SK-N-SH (cell line): ENCODE measurements at regions not wholly inside any gene's neighbourhood (a gene's known extent, or its start where the extent isn't known, plus 50 kb on each side); places are given as distances from the start of the nearest gene placed in this dataset.

Experiments used
- CTCF ChIA-PET: fragments of 300-600, 350-600 bp; formaldehyde crosslinking; extraction: SDS; loops from one replicate; lab custom pipeline; 2021; lab: Yijun Ruan, JAX
- POLR2A ChIA-PET: fragments of 350-600 bp; sonication (Branson Sonifier 250); formaldehyde crosslinking; extraction: SDS; loops from one replicate; lab custom pipeline; 2020; ENCODE audit warnings: antibody characterized with exemption, inconsistent platforms; lab: Yijun Ruan, JAX
- DNase-seq: peaks from one replicate; pipeline ENCODE4 v3.0.0; 2012
- H2AFZ ChIP-seq: fragments of 200-600 bp; sonication (generic); 2 replicates; pipeline ENCODE4 v1.8.1; 2016; ENCODE audit warnings: antibody characterized with exemption, mild to moderate bottlenecking, low read depth
- H3F3A ChIP-seq: fragments of 200-600 bp; sonication (generic); replicated peaks from 2 replicates; pipeline ENCODE3; 2016; ENCODE audit warnings: antibody characterized with exemption, mild to moderate bottlenecking; ENCODE audit not compliant: insufficient read depth
- H3K27ac ChIP-seq, 2 experiments: fragments of 200-500 bp in 1 of 2; fragments of 200-600 bp in 1 of 2; sonication (Bioruptor generic) in 1 of 2; sonication (generic), shearing (Covaris generic) in 1 of 2; 2 replicates each; pipeline versions ENCODE4 v1.5.1 to v1.6.1; 2014 to 2016; ENCODE audit warnings: low read depth in 2 of 2, inconsistent platforms in 1 of 2, low read length in 1 of 2, mild to moderate bottlenecking in 1 of 2, mixed read lengths in 1 of 2
- H3K27me3 ChIP-seq: fragments of 200-600 bp; sonication (generic), shearing (Covaris generic); 2 replicates; pipeline ENCODE4 v1.6.1; 2016; ENCODE audit warnings: mixed run types; ENCODE audit not compliant: insufficient read depth
- H3K36me3 ChIP-seq, 2 experiments: fragments of 200-500 bp in 1 of 2; fragments of 200-600 bp in 1 of 2; sonication (Bioruptor generic) in 1 of 2; sonication (generic) in 1 of 2; replicated peaks in 1 of 2; 2 replicates each; pipeline versions ENCODE3 to v1.5.1; 2014 to 2016; ENCODE audit warnings: low read length in 1 of 2, mild to moderate bottlenecking in 1 of 2; ENCODE audit not compliant: insufficient read depth in 2 of 2, control insufficient read depth in 1 of 2
- H3K4me1 ChIP-seq, 2 experiments: fragments of 200-500 bp in 1 of 2; fragments of 200-600 bp in 1 of 2; sonication (Bioruptor generic) in 1 of 2; sonication (generic), shearing (Covaris generic) in 1 of 2; 2 replicates each; pipeline versions ENCODE4 v1.5.1 to v1.6.1; 2014 to 2016; ENCODE audit warnings: low read depth in 1 of 2, low read length in 1 of 2, mixed run types in 1 of 2; ENCODE audit not compliant: insufficient read depth in 2 of 2, control insufficient read depth in 1 of 2
- H3K4me2 ChIP-seq: fragments of 200-600 bp; sonication (generic), shearing (Covaris generic); 2 replicates; pipeline ENCODE4 v1.6.1; 2017; ENCODE audit warnings: mixed run types
- H3K4me3 ChIP-seq, 2 experiments: fragments of 200-500 bp in 1 of 2; fragments of 200-600 bp in 1 of 2; sonication (Bioruptor generic) in 1 of 2; sonication (generic), shearing (Covaris generic) in 1 of 2; 2 replicates each; pipeline versions ENCODE4 v1.5.1 to v1.8.1; 2014 to 2016; ENCODE audit warnings: low read depth in 2 of 2, inconsistent platforms in 1 of 2, low read length in 1 of 2, mild to moderate bottlenecking in 1 of 2, mixed read lengths in 1 of 2, moderate library complexity in 1 of 2
- H3K79me2 ChIP-seq: fragments of 200-600 bp; sonication (generic); 2 replicates; pipeline ENCODE4 v1.8.1; 2017; ENCODE audit warnings: mild to moderate bottlenecking; ENCODE audit not compliant: insufficient read depth
- H3K9ac ChIP-seq: fragments of 200-600 bp; sonication (generic); 2 replicates; pipeline ENCODE4 v1.6.1; 2017; ENCODE audit warnings: mixed run types
- H3K9me2 ChIP-seq: fragments of 200-600 bp; sonication (generic); 2 replicates; pipeline ENCODE4 v1.6.1; 2017; ENCODE audit warnings: mixed run types
- H3K9me3 ChIP-seq: fragments of 200-600 bp; sonication (generic); 2 replicates; pipeline ENCODE4 v1.6.1; 2017; ENCODE audit warnings: mixed run types, mild to moderate bottlenecking, moderate library complexity
- H4K20me1 ChIP-seq: fragments of 200-600 bp; sonication (generic); 2 replicates; pipeline ENCODE4 v1.6.1; 2017; ENCODE audit warnings: mild to moderate bottlenecking, mixed run types; ENCODE audit not compliant: insufficient read depth
- CHD2 ChIP-seq: fragments of 150-350 bp; IDR thresholded peaks from 2 replicates; pipeline ENCODE4 v1.6.1; 2018; ENCODE audit warnings: low read length; ENCODE audit not compliant: partially characterized antibody
- EZH2phosphoT487 ChIP-seq: fragments of 200-600 bp; sonication (generic); IDR thresholded peaks from 2 replicates; pipeline ENCODE4 v1.6.1; 2017; ENCODE audit warnings: low read depth, mixed run types, mild to moderate bottlenecking, antibody characterized with exemption, moderate library complexity, borderline replicate concordance
- FOSL2 ChIP-seq: IDR thresholded peaks from 2 replicates; pipeline ENCODE4 v1.4.0; 2012; ENCODE audit warnings: low read depth, mild to moderate bottlenecking, moderate library complexity, borderline replicate concordance
- GABPA ChIP-seq: IDR thresholded peaks from 2 replicates; pipeline ENCODE4 v1.4.0; 2012; ENCODE audit warnings: low read depth, mild to moderate bottlenecking
- GATA2 ChIP-seq: sonication (generic); formaldehyde crosslinking; IDR thresholded peaks from 2 replicates; pipeline ENCODE4 v1.5.0; 2020; ENCODE audit warnings: mild to moderate bottlenecking, missing genetic modification reagents
- JUND ChIP-seq: IDR thresholded peaks from 2 replicates; pipeline ENCODE4 v1.4.0; 2012
- MXI1 ChIP-seq: IDR thresholded peaks from 2 replicates; pipeline ENCODE4 v1.6.1; 2012; ENCODE audit warnings: mild to moderate bottlenecking, low read depth, low read length, improper control_type of control experiment
- NFIC ChIP-seq: IDR thresholded peaks from 2 replicates; pipeline ENCODE4 v1.4.0; 2012; ENCODE audit warnings: borderline replicate concordance
- NRF1 ChIP-seq: IDR thresholded peaks from 2 replicates; pipeline ENCODE4 v1.6.1; 2012; ENCODE audit warnings: low read depth, mild to moderate bottlenecking, low read length
- POLR2AphosphoS5 ChIP-seq: IDR thresholded peaks from 2 replicates; pipeline ENCODE4 v1.6.1; 2012; ENCODE audit warnings: low read depth, low read length
- RCOR1 ChIP-seq: fragments of 150-350 bp; IDR thresholded peaks from 2 replicates; pipeline ENCODE4 v1.6.1; 2017; ENCODE audit warnings: antibody characterized with exemption, low read length
- WGBS: methylation state at CpG from one replicate; pipeline ENCODE4 v1.1.6; 2017; ENCODE audit warnings: low lambda C conversion rate; 5-methylcytosine and 5-hydroxymethylcytosine counted together
- TF ChIP-seq, protein P1 (sequence below): fragments of 200-600 bp; sonication (generic); IDR thresholded peaks from 2 replicates; pipeline ENCODE4 v1.6.1; 2017; ENCODE audit warnings: antibody characterized with exemption, mild to moderate bottlenecking, moderate library complexity

DNA sequence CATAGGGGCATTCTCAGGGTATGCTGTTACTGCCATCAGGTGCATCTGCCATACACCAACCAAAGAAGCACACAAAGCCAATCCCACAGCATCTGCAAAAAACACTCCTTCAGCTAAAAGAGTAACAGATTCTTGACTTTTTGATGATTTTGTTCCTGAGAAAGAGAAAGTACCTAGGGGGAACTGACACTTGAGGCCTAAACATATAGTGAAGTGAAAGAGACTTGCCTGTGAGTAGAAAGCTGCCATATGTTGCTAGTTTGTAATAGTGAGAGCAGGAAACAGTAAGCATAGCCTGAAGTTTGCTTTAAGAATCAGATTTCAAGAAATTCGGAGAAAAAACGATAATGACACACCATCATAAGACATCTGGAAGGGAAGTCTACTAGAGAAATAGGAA lies 97.9 kb upstream of the CTSC start:
- Histone ChIP-seq H3K36me3 (no peaks in the 10 kb centered on the region), H3K9me3 (no peaks in the 10 kb centered on the region), H3K79me2 (no peaks in the 10 kb centered on the region), H3K9ac (no peak overlapping the region), H3K4me1 (no peaks in the 10 kb centered on the region), H3F3A (no peaks in the 10 kb centered on the region), H3K9me2 (no peaks in the 10 kb centered on the region), H4K20me1 (no peaks in the 10 kb centered on the region), H2AFZ (no peak overlapping the region), H3K4me3 (no peak overlapping the region), H3K27me3 (no peaks in the 10 kb centered on the region), H3K4me2 (no peak overlapping the region), H3K27ac (no peak overlapping the region)
- WGBS = 16% methylated on average over 2 of the region's 2 CpGs
- no peak for TF ChIP-seq RCOR1
- TF ChIP-seq NRF1 = no peak
- TF ChIP-seq JUND = no peak
- no peak for TF ChIP-seq GABPA
- TF ChIP-seq MXI1 = no peak
- no peak for TF ChIP-seq EZH2phosphoT487
- no peak for TF ChIP-seq GATA2 (CRISPR knock-in tag)
- TF ChIP-seq FOSL2 = no peak
- TF ChIP-seq POLR2AphosphoS5 = no peak
- ChIA-PET POLR2A (no interaction called here), CTCF (no interaction called here)
- DNase-seq = no peak

DNA sequence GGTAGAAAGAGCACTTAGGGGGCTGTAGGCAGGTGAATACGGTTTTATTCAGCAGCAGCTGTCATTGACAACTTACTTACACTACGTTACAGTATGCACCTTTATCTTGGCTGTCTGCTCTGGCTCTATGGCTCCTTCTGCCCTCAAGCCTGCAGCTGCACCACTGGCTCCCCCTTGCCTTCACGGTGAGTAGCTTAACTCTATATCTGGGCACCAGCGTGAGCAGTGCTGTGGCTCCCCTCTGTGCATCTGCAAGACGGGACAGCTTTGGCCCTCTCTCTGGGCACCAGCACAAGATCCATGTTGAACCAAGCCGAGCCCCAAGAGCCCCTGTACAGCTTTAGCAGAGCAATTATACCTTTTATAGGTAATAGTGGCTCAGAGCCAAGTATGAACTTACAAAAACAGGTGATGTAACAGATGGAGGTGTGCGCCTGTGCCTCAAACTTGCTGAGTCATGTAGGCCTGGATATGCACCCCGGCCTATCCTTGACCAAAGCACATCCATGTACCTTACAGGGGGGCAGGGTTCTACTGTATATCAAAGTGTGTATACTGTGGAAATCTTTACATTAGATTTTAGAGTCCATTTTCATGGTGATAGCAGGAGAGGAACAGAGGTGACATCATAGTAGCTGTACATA lies 96.9 kb upstream of the CTSC start:
- ChIA-PET CTCF (no interaction called here), POLR2A (no interaction called here)
- H3K4me1 ChIP-seq = no peaks in the 10 kb centered on the region
- no peaks in the 10 kb centered on the region for H3K27me3 ChIP-seq
- DNase-seq = no peak
- H3K9me2 ChIP-seq = no peaks in the 10 kb centered on the region
- H3K79me2 ChIP-seq = no peaks in the 10 kb centered on the region
- no peaks in the 10 kb centered on the region for H3F3A ChIP-seq
- H3K9me3 ChIP-seq = no peaks in the 10 kb centered on the region
- H3K9ac ChIP-seq = no peak overlapping the region
- H3K4me2 ChIP-seq = no peak overlapping the region
- WGBS = 72% methylated on average over 8 of the region's 8 CpGs
- TF ChIP-seq, protein P1, sequence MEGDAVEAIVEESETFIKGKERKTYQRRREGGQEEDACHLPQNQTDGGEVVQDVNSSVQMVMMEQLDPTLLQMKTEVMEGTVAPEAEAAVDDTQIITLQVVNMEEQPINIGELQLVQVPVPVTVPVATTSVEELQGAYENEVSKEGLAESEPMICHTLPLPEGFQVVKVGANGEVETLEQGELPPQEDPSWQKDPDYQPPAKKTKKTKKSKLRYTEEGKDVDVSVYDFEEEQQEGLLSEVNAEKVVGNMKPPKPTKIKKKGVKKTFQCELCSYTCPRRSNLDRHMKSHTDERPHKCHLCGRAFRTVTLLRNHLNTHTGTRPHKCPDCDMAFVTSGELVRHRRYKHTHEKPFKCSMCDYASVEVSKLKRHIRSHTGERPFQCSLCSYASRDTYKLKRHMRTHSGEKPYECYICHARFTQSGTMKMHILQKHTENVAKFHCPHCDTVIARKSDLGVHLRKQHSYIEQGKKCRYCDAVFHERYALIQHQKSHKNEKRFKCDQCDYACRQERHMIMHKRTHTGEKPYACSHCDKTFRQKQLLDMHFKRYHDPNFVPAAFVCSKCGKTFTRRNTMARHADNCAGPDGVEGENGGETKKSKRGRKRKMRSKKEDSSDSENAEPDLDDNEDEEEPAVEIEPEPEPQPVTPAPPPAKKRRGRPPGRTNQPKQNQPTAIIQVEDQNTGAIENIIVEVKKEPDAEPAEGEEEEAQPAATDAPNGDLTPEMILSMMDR = no peak
- TF ChIP-seq NFIC (no peak), CHD2 (no peak), RCOR1 (no peak)
- no peak overlapping the region for H2AFZ ChIP-seq
- H4K20me1 ChIP-seq = no peaks in the 10 kb centered on the region
- no peak overlapping the region for H3K27ac ChIP-seq
- no peak overlapping the region for H3K4me3 ChIP-seq
- H3K36me3 ChIP-seq = no peaks in the 10 kb centered on the region
